ENCODE measurements at regions not wholly inside any gene's neighbourhood (a gene's known extent, or its start where the extent isn't known, plus 50 kb on each side); places are given as distances from the start of the nearest gene placed in this dataset.

DNA sequence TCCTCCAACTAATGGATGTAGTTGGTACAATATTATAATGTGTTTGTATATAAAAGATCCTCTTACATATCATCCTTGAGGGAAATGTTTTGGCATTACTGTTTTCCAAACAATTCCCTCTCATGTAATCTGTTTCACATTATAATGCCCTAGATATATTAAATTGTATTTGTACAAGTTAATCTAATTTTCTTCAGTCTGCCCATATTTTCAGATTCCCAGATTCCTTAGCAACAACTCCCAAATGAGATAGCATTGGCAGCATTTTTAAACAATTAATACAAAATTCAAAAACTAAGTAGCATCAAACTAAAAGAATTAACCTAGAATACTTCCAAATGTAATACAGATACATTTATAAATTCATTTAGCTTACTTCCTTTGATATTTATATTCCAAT, 860.2 kb downstream of the C12orf50 start:
- no peaks in the 10 kb centered on the region for H3K9me3 ChIP-seq (replicated peaks; ENCODE audit: control insufficient read depth, insufficient read depth, low read length)
- TF ChIP-seq GATA2 (IDR thresholded peaks at IDR 0.05; ENCODE audit: insufficient read depth, insufficient read length, low read depth, low read length) = no peak
- no peak for TF ChIP-seq POLR2AphosphoS5 (IDR thresholded peaks at IDR 0.05; ENCODE audit: insufficient read depth, low read depth, low read length)
- no peak for TF ChIP-seq EZH2 (IDR thresholded peaks at IDR 0.05; ENCODE audit: borderline replicate concordance, low read depth, low read length, severe bottlenecking)
- TF ChIP-seq, protein P1, sequence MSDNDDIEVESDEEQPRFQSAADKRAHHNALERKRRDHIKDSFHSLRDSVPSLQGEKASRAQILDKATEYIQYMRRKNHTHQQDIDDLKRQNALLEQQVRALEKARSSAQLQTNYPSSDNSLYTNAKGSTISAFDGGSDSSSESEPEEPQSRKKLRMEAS (IDR thresholded peaks at IDR 0.05; ENCODE audit: insufficient read depth, insufficient read length) = no peak
- no peak for TF ChIP-seq JUN (IDR thresholded peaks at IDR 0.05; ENCODE audit: borderline replicate concordance, insufficient read depth, insufficient read length, low read depth)
- no peak for TF ChIP-seq POLR2A (IDR thresholded peaks at IDR 0.05; ENCODE audit: low read depth, low read length)
- no peak for TF ChIP-seq FOS (IDR thresholded peaks at IDR 0.05; ENCODE audit: borderline replicate concordance, insufficient read depth, low read length)
- TF ChIP-seq, protein P2, sequence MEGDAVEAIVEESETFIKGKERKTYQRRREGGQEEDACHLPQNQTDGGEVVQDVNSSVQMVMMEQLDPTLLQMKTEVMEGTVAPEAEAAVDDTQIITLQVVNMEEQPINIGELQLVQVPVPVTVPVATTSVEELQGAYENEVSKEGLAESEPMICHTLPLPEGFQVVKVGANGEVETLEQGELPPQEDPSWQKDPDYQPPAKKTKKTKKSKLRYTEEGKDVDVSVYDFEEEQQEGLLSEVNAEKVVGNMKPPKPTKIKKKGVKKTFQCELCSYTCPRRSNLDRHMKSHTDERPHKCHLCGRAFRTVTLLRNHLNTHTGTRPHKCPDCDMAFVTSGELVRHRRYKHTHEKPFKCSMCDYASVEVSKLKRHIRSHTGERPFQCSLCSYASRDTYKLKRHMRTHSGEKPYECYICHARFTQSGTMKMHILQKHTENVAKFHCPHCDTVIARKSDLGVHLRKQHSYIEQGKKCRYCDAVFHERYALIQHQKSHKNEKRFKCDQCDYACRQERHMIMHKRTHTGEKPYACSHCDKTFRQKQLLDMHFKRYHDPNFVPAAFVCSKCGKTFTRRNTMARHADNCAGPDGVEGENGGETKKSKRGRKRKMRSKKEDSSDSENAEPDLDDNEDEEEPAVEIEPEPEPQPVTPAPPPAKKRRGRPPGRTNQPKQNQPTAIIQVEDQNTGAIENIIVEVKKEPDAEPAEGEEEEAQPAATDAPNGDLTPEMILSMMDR (IDR thresholded peaks at IDR 0.05; ENCODE audit: extremely low read depth in 1 of 2, insufficient read depth in 1 of 2, low read depth in 1 of 2, low read length in 2 of 2) = no peak
- no peak for TF ChIP-seq MYC (IDR thresholded peaks at IDR 0.05; ENCODE audit: low read depth, low read length)

More for the DNA sequence above, 860.2 kb downstream of the C12orf50 start:
- POLR2A ChIA-PET = no interaction called here
- Histone ChIP-seq H3K9me1 (replicated peaks; ENCODE audit: control insufficient read depth, extremely low read depth, insufficient read depth, low read length) (no peaks in the 10 kb centered on the region), H3K9ac (replicated peaks; ENCODE audit: extremely low read depth, insufficient read depth, low read length) (no peak overlapping the region), H4K20me1 (replicated peaks; ENCODE audit: control insufficient read depth, extremely low read depth, insufficient read depth, low read length) (no peaks in the 10 kb centered on the region), H3K27me3 (ENCODE audit: control insufficient read depth in 2 of 2, insufficient read depth in 2 of 2, low read length in 2 of 2) (no peaks in the 10 kb centered on the region), H3K4me3 (replicated peaks in 1 of 3; ENCODE audit: insufficient read depth in 1 of 3, low read depth in 1 of 3, low read length in 3 of 3) (no peak overlapping the region), H3K4me2 (ENCODE audit: insufficient read depth, low read length) (no peak overlapping the region), H3K36me3 (ENCODE audit: control insufficient read depth in 2 of 2, extremely low read depth in 1 of 2, insufficient read depth in 2 of 2, low read length in 2 of 2) (no peaks in the 10 kb centered on the region), H3K4me1 (ENCODE audit: control insufficient read depth, extremely low read depth, insufficient read depth, low read length) (peaks cover 6% of the 10 kb centered on the region), H3K27ac (ENCODE audit: insufficient read depth, low read depth, low read length) (no peak overlapping the region), H2AFZ (ENCODE audit: low read depth, low read length) (no peak overlapping the region), H3K79me2 (ENCODE audit: control insufficient read depth, insufficient read depth, low read length) (no peaks in the 10 kb centered on the region)
- no TSS peak for BruUV-seq (replicated peaks)
- dilution Hi-C loops (cut with MboI; ENCODE audit: extremely low pct_ligation_motif_present, low sequenced_read_pairs) (no loop called here), intact Hi-C loops (cut with micrococcal nuclease) (no loop called here)
- CTCF ChIA-PET = no interaction called here
- FAIRE-seq (no peak), DNase-seq (ENCODE audit: low read depth, low spot score) (no peak)

Measured in endothelial cell of umbilical vein (primary cell).